Liver (tissue), 8 donors: ENCODE measurements at regions not wholly inside any gene's neighbourhood (a gene's known extent, or its start where the extent isn't known, plus 50 kb on each side); places are given as distances from the start of the nearest gene placed in this dataset.
"Not testable (repeated sequence)": the region's sequence is repeated elsewhere in the genome, so short reads cannot be mapped to it uniquely, and the experiment has no call there.

Experiments
- DNase-seq: peaks from one replicate; pipeline ENCODE4 v3.0.0-alpha.2; 2017; ENCODE audit warnings: low spot score
- H3K27ac ChIP-seq, 2 donors: one replicate each; pipeline ENCODE4 v1.7.0; 2013; ENCODE audit warnings: inconsistent platforms in 2 of 2, low read length in 2 of 2, control low read depth in 1 of 2, low read depth in 1 of 2, mild to moderate bottlenecking in 1 of 2
- H3K27me3 ChIP-seq, 4 donors: one replicate each; pipeline versions ENCODE4 v1.6.1 to v1.7.0; 2013; ENCODE audit warnings: low read length in 3 of 4, inconsistent platforms in 1 of 4, mild to moderate bottlenecking in 1 of 4, moderate library complexity in 1 of 4; ENCODE audit not compliant: control insufficient read depth in 4 of 4, insufficient read depth in 4 of 4
- H3K36me3 ChIP-seq, 4 donors: one replicate each; pipeline versions ENCODE4 v1.6.1 to v1.7.0; 2013; ENCODE audit warnings: low read length in 3 of 4, mild to moderate bottlenecking in 3 of 4, low read depth in 1 of 4, moderate library complexity in 1 of 4; ENCODE audit not compliant: control insufficient read depth in 4 of 4, insufficient read depth in 3 of 4
- H3K4me1 ChIP-seq, 4 donors: one replicate each; pipeline versions ENCODE4 v1.6.1 to v1.7.0; 2013; ENCODE audit warnings: low read length in 3 of 4, mild to moderate bottlenecking in 3 of 4, moderate library complexity in 1 of 4; ENCODE audit not compliant: control insufficient read depth in 4 of 4, insufficient read depth in 4 of 4
- H3K4me3 ChIP-seq, 3 donors: one replicate each; pipeline versions ENCODE4 v1.6.1 to v1.7.0; 2013; ENCODE audit warnings: low read length in 3 of 3, control low read depth in 1 of 3, low read depth in 1 of 3, mild to moderate bottlenecking in 1 of 3
- H3K9ac ChIP-seq, 2 donors: one replicate each; pipeline ENCODE4 v1.7.0; 2013; ENCODE audit warnings: low read length in 2 of 2, mild to moderate bottlenecking in 2 of 2, moderate library complexity in 2 of 2, control low read depth in 1 of 2, low read depth in 1 of 2
- H3K9me3 ChIP-seq, 4 donors: one replicate each; pipeline versions ENCODE4 v1.6.1 to v1.7.0; 2013; ENCODE audit warnings: low read length in 3 of 4; ENCODE audit not compliant: control insufficient read depth in 4 of 4
- CTCF ChIP-seq: fragments of 150-350 bp; IDR thresholded peaks from 2 replicates; pipeline ENCODE4 v1.5.1; 2017; ENCODE audit warnings: improper control_type of control experiment, low read depth, low read length; ENCODE audit not compliant: missing input control
- FOXA1 ChIP-seq: IDR thresholded peaks from 2 replicates; pipeline ENCODE4 v1.6.1; 2016; ENCODE audit warnings: antibody characterized with exemption
- FOXA2 ChIP-seq: IDR thresholded peaks from 2 replicates; pipeline ENCODE4 v1.6.1; 2016; ENCODE audit warnings: antibody characterized with exemption
- GABPA ChIP-seq, 2 donors: IDR thresholded peaks in 1 of 2; conservative IDR thresholded peaks in 1 of 2; 2 replicates each; pipeline ENCODE4 v1.6.1; 2016; ENCODE audit warnings: antibody characterized with exemption in 2 of 2, mild to moderate bottlenecking in 1 of 2, moderate library complexity in 1 of 2
- JUND ChIP-seq, 2 donors: IDR thresholded peaks; 2 replicates each; pipeline ENCODE4 v1.6.1; 2016; ENCODE audit warnings: antibody characterized with exemption in 2 of 2
- NR2F2 ChIP-seq: IDR thresholded peaks from 2 replicates; pipeline ENCODE4 v1.6.1; 2016; ENCODE audit warnings: antibody characterized with exemption
- RAD21 ChIP-seq, 2 donors: IDR thresholded peaks; 2 replicates each; pipeline ENCODE4 v1.6.1; 2016; ENCODE audit warnings: antibody characterized with exemption in 2 of 2, mild to moderate bottlenecking in 2 of 2
- SP1 ChIP-seq: IDR thresholded peaks from 2 replicates; pipeline ENCODE4 v1.6.1; 2018; ENCODE audit warnings: antibody characterized with exemption, mild to moderate bottlenecking
- TAF1 ChIP-seq: conservative IDR thresholded peaks from 2 replicates; pipeline ENCODE4 v1.6.1; 2016; ENCODE audit warnings: antibody characterized with exemption, mild to moderate bottlenecking
- YY1 ChIP-seq: IDR thresholded peaks from 2 replicates; pipeline ENCODE4 v1.6.1; 2016; ENCODE audit warnings: antibody characterized with exemption, mild to moderate bottlenecking
- WGBS: extraction: QIAGEN DNeasy Blood & Tissue Kit; methylation state at CpG from one replicate; pipeline ENCODE4 v1.1.7; 2013; 5-methylcytosine and 5-hydroxymethylcytosine counted together
- TF ChIP-seq, protein P1 (sequence below): IDR thresholded peaks from 2 replicates; pipeline ENCODE4 v1.6.1; 2016; ENCODE audit warnings: antibody characterized with exemption, mild to moderate bottlenecking
- TF ChIP-seq, protein P2 (sequence below): IDR thresholded peaks from 2 replicates; pipeline ENCODE4 v1.6.1; 2016; ENCODE audit warnings: antibody characterized with exemption
- donor health status: healthy.
- donor health status: healthy.
- donor health status: healthy.
- donor health status: healthy.
- donor health status: healthy.

GRCh38 chr11:29063630-29064361 lies 953.0 kb downstream of the KCNA4 start:
- TF ChIP-seq GABPA (IDR thresholded peaks at IDR 0.05 in 1 of 2, conservative IDR thresholded peaks at IDR 0.05 in 1 of 2), result no peak
- TF ChIP-seq TAF1, result no peak
- TF ChIP-seq RAD21 (IDR thresholded peaks at IDR 0.05), result no peak
- TF ChIP-seq, protein P1, sequence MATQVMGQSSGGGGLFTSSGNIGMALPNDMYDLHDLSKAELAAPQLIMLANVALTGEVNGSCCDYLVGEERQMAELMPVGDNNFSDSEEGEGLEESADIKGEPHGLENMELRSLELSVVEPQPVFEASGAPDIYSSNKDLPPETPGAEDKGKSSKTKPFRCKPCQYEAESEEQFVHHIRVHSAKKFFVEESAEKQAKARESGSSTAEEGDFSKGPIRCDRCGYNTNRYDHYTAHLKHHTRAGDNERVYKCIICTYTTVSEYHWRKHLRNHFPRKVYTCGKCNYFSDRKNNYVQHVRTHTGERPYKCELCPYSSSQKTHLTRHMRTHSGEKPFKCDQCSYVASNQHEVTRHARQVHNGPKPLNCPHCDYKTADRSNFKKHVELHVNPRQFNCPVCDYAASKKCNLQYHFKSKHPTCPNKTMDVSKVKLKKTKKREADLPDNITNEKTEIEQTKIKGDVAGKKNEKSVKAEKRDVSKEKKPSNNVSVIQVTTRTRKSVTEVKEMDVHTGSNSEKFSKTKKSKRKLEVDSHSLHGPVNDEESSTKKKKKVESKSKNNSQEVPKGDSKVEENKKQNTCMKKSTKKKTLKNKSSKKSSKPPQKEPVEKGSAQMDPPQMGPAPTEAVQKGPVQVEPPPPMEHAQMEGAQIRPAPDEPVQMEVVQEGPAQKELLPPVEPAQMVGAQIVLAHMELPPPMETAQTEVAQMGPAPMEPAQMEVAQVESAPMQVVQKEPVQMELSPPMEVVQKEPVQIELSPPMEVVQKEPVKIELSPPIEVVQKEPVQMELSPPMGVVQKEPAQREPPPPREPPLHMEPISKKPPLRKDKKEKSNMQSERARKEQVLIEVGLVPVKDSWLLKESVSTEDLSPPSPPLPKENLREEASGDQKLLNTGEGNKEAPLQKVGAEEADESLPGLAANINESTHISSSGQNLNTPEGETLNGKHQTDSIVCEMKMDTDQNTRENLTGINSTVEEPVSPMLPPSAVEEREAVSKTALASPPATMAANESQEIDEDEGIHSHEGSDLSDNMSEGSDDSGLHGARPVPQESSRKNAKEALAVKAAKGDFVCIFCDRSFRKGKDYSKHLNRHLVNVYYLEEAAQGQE, result no peak
- TF ChIP-seq, protein P2, sequence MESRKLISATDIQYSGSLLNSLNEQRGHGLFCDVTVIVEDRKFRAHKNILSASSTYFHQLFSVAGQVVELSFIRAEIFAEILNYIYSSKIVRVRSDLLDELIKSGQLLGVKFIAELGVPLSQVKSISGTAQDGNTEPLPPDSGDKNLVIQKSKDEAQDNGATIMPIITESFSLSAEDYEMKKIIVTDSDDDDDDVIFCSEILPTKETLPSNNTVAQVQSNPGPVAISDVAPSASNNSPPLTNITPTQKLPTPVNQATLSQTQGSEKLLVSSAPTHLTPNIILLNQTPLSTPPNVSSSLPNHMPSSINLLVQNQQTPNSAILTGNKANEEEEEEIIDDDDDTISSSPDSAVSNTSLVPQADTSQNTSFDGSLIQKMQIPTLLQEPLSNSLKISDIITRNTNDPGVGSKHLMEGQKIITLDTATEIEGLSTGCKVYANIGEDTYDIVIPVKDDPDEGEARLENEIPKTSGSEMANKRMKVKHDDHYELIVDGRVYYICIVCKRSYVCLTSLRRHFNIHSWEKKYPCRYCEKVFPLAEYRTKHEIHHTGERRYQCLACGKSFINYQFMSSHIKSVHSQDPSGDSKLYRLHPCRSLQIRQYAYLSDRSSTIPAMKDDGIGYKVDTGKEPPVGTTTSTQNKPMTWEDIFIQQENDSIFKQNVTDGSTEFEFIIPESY, result no peak
- no peak for TF ChIP-seq SP1
- no peak for TF ChIP-seq JUND (IDR thresholded peaks at IDR 0.05)
- no peak for TF ChIP-seq FOXA1
- TF ChIP-seq FOXA2, result no peak
- TF ChIP-seq YY1, result no peak
- no peak for TF ChIP-seq NR2F2
- Histone ChIP-seq H3K9me3 (no peaks in the 10 kb centered on the region), H3K9ac (no peak overlapping the region), H3K27me3 (no peaks in the 10 kb centered on the region), H3K4me1 (no peaks in the 10 kb centered on the region), H3K27ac (no peak overlapping the region), H3K4me3 (no peak overlapping the region), H3K36me3 (no peaks in the 10 kb centered on the region)
- 66% methylated on average over 3 of the region's 3 CpGs for WGBS
- DNase-seq, result no peak

- TF ChIP-seq, protein P2, result no peak
- TF ChIP-seq TAF1 (no peak), CTCF (no peak), SP1 (no peak)
- no peak for DNase-seq
- Histone ChIP-seq H3K27ac (no peak overlapping the region), H3K27me3 (no peaks in the 10 kb centered on the region), H3K4me1 (no peaks in the 10 kb centered on the region), H3K4me3 (no peak overlapping the region), H3K36me3 (no peaks in the 10 kb centered on the region), H3K9ac (no peak overlapping the region), H3K9me3 (no peaks in the 10 kb centered on the region)
These were observed 953.3 kb downstream of the METTL15 start for GRCh38 chr11:29061452-29061851.

- DNase-seq, H3K27me3 ChIP-seq, H3K36me3 ChIP-seq, H3K9me3 ChIP-seq, H3K4me1 ChIP-seq, H3K4me3 ChIP-seq, H3K27ac ChIP-seq, H3K9ac ChIP-seq: not testable (repeated sequence)
- 61% methylated on average over 2 of the region's 2 CpGs for WGBS
These were observed 948.3 kb downstream of the METTL15 start for GRCh38 chr11:29056487-29056886.
